MM.1S (cell line): ENCODE measurements at regions not wholly inside any gene's neighbourhood (a gene's known extent, or its start where the extent isn't known, plus 50 kb on each side); places are given as distances from the start of the nearest gene placed in this dataset.

Source experiments
- DNase-seq: peaks from one replicate; pipeline ENCODE4 v3.0.0-alpha.2; 2015
- H2AFZ ChIP-seq: fragments of 300-600 bp; sonication (generic); 2 replicates; pipeline ENCODE4 v1.6.0; 2016; ENCODE audit warnings: antibody characterized with exemption, low read length
- H3F3A ChIP-seq: fragments of 300-600 bp; sonication (generic); 2 replicates; pipeline ENCODE4 v1.6.1; 2016; ENCODE audit warnings: mild to moderate bottlenecking, antibody characterized with exemption, low read length, moderate library complexity, mixed read lengths; ENCODE audit not compliant: insufficient read depth
- H3K27ac ChIP-seq: fragments of 300-600 bp; sonication (generic); 2 replicates; pipeline ENCODE4 v1.5.1; 2016; ENCODE audit warnings: mild to moderate bottlenecking, low read length
- H3K27me3 ChIP-seq: fragments of 300-600 bp; sonication (generic); replicated peaks from 2 replicates; pipeline ENCODE4 v1.6.0; 2016; ENCODE audit warnings: low read length; ENCODE audit not compliant: insufficient read depth
- H3K36me3 ChIP-seq: fragments of 300-600 bp; sonication (generic); replicated peaks from 2 replicates; pipeline ENCODE4 v1.6.1; 2016; ENCODE audit warnings: mild to moderate bottlenecking, low read length, mixed read lengths; ENCODE audit not compliant: insufficient read depth
- H3K4me1 ChIP-seq: fragments of 300-600 bp; sonication (generic); 2 replicates; pipeline ENCODE4 v1.6.1; 2016; ENCODE audit warnings: low read length, mixed read lengths
- H3K4me2 ChIP-seq: fragments of 300-600 bp; sonication (generic); 2 replicates; pipeline ENCODE4 v1.6.0; 2016; ENCODE audit warnings: low read depth, low read length
- H3K4me3 ChIP-seq: fragments of 300-600 bp; sonication (generic); 2 replicates; pipeline ENCODE4 v1.5.1; 2016; ENCODE audit warnings: low read length, mixed read lengths
- H3K79me2 ChIP-seq: fragments of 300-600 bp; sonication (generic); 2 replicates; pipeline ENCODE4 v1.6.1; 2016; ENCODE audit warnings: mixed run types, low read length, mixed read lengths
- H3K9ac ChIP-seq: fragments of 300-600 bp; sonication (generic); 2 replicates; pipeline ENCODE4 v1.6.1; 2016; ENCODE audit warnings: low read length, mixed read lengths
- H3K9me2 ChIP-seq: fragments of 300-600 bp; sonication (generic); replicated peaks from 2 replicates; pipeline ENCODE4 v1.6.1; 2016; ENCODE audit warnings: mild to moderate bottlenecking, low read length, mixed read lengths; ENCODE audit not compliant: insufficient read depth
- H3K9me3 ChIP-seq: fragments of 300-600 bp; sonication (generic); replicated peaks from 2 replicates; pipeline ENCODE4 v1.6.1; 2016; ENCODE audit warnings: mild to moderate bottlenecking, low read length, mixed read lengths; ENCODE audit not compliant: insufficient read depth
- H4K20me1 ChIP-seq: fragments of 300-600 bp; sonication (generic); 2 replicates; pipeline ENCODE4 v1.6.1; 2016; ENCODE audit warnings: mild to moderate bottlenecking, low read length, moderate library complexity, mixed read lengths; ENCODE audit not compliant: insufficient read depth
- CTCF ChIP-seq: fragments of 300-600 bp; sonication (generic); IDR thresholded peaks from 2 replicates; pipeline ENCODE4 v1.5.1; 2016; ENCODE audit warnings: antibody characterized with exemption, low read length, mixed read lengths
- EZH2 ChIP-seq: fragments of 300-600 bp; sonication (generic); optimal IDR thresholded peaks from 2 replicates; pipeline ENCODE3; 2017; ENCODE audit warnings: low read depth, mild to moderate bottlenecking, antibody characterized with exemption, low read length, mixed read lengths
- EZH2phosphoT487 ChIP-seq: fragments of 300-600 bp; sonication (generic); IDR thresholded peaks from 2 replicates; pipeline ENCODE4 v1.6.1; 2018; ENCODE audit warnings: antibody characterized with exemption, low read length

GRCh38 chr3:43919029-43919428 lies 228.3 kb downstream of the ABHD5 start:
- Histone ChIP-seq H3K27ac (no peak overlapping the region), H3K9me2 (no peaks in the 10 kb centered on the region), H4K20me1 (no peaks in the 10 kb centered on the region), H3K9ac (no peak overlapping the region), H3K9me3 (no peaks in the 10 kb centered on the region), H3K4me3 (no peak overlapping the region), H3F3A (no peaks in the 10 kb centered on the region), H2AFZ (no peak overlapping the region), H3K36me3 (no peaks in the 10 kb centered on the region), H3K79me2 (no peaks in the 10 kb centered on the region), H3K4me2 (no peak overlapping the region), H3K27me3 (no peaks in the 10 kb centered on the region), H3K4me1 (no peaks in the 10 kb centered on the region)
- no peak for DNase-seq
- TF ChIP-seq CTCF, result no peak
- no peak for TF ChIP-seq EZH2
- no peak for TF ChIP-seq EZH2phosphoT487

- Histone ChIP-seq H3K9me2 (no peaks in the 10 kb centered on the region), H3F3A (no peaks in the 10 kb centered on the region), H3K9me3 (no peaks in the 10 kb centered on the region), H3K79me2 (no peaks in the 10 kb centered on the region), H4K20me1 (no peaks in the 10 kb centered on the region), H3K4me3 (no peak overlapping the region), H3K9ac (no peak overlapping the region), H3K4me2 (no peak overlapping the region), H3K27me3 (no peaks in the 10 kb centered on the region), H3K4me1 (no peaks in the 10 kb centered on the region), H3K36me3 (no peaks in the 10 kb centered on the region), H3K27ac (no peak overlapping the region), H2AFZ (no peak overlapping the region)
- no peak for TF ChIP-seq CTCF
- TF ChIP-seq EZH2phosphoT487, result no peak
- no peak for TF ChIP-seq EZH2
- DNase-seq, result no peak
Measured at GRCh38 chr3:43921056-43921648, 230.4 kb downstream of the ABHD5 start.

- Histone ChIP-seq H3F3A (no peaks in the 10 kb centered on the region), H3K4me2 (no peak overlapping the region), H3K27ac (no peak overlapping the region), H3K36me3 (no peaks in the 10 kb centered on the region), H4K20me1 (no peaks in the 10 kb centered on the region), H3K79me2 (no peaks in the 10 kb centered on the region), H2AFZ (no peak overlapping the region), H3K4me1 (no peaks in the 10 kb centered on the region), H3K9me2 (no peaks in the 10 kb centered on the region), H3K4me3 (no peak overlapping the region), H3K27me3 (no peaks in the 10 kb centered on the region), H3K9me3 (no peaks in the 10 kb centered on the region), H3K9ac (no peak overlapping the region)
- DNase-seq, result no peak
- TF ChIP-seq EZH2 (no peak), EZH2phosphoT487 (no peak), CTCF (no peak)
Measured at GRCh38 chr3:43922374-43922773, 231.6 kb downstream of the ABHD5 start.
